ENCODE measurements at regions not wholly inside any gene's neighbourhood (a gene's known extent, or its start where the extent isn't known, plus 50 kb on each side); places are given as distances from the start of the nearest gene placed in this dataset.

- TF ChIP-seq, protein P1, sequence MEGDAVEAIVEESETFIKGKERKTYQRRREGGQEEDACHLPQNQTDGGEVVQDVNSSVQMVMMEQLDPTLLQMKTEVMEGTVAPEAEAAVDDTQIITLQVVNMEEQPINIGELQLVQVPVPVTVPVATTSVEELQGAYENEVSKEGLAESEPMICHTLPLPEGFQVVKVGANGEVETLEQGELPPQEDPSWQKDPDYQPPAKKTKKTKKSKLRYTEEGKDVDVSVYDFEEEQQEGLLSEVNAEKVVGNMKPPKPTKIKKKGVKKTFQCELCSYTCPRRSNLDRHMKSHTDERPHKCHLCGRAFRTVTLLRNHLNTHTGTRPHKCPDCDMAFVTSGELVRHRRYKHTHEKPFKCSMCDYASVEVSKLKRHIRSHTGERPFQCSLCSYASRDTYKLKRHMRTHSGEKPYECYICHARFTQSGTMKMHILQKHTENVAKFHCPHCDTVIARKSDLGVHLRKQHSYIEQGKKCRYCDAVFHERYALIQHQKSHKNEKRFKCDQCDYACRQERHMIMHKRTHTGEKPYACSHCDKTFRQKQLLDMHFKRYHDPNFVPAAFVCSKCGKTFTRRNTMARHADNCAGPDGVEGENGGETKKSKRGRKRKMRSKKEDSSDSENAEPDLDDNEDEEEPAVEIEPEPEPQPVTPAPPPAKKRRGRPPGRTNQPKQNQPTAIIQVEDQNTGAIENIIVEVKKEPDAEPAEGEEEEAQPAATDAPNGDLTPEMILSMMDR (IDR thresholded peaks at IDR 0.05), result no peak
- TF ChIP-seq POLR2A (IDR thresholded peaks at IDR 0.05), result no peak
- no peak for TF ChIP-seq POLR2AphosphoS5 (IDR thresholded peaks at IDR 0.05; ENCODE audit: insufficient read depth in 1 of 2, low read depth in 1 of 2)
Measured at GRCh38 chr3:118108769-118109168, 925.9 kb downstream of the IGSF11 start.
